ENCODE measurements at regions not wholly inside any gene's neighbourhood (a gene's known extent, or its start where the extent isn't known, plus 50 kb on each side); places are given as distances from the start of the nearest gene placed in this dataset.
"Not testable (repeated sequence)": the region's sequence is repeated elsewhere in the genome, so short reads cannot be mapped to it uniquely, and the experiment has no call there.

DNA sequence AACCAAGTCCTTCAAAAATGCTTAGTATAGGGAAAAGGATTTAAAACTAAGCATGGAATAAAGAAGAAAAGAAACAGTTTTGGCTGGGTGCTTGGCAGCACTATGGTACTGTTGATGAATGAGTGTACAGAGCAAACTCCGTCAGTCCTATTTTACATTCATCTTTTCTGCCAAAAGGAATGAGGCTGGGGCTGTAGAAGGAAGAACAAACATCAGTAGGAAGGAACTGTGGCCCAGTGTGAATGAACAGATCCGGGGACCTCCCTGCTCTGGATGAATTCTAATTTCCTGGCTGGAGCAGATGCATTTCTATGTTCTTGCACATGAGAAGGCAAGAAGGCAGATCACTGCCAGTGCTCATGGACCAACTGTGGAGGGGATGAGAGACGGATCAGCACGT, 474.0 kb upstream of the MEIS1 start:
- intact Hi-C loops (cut with micrococcal nuclease), result no loop called here

DNA sequence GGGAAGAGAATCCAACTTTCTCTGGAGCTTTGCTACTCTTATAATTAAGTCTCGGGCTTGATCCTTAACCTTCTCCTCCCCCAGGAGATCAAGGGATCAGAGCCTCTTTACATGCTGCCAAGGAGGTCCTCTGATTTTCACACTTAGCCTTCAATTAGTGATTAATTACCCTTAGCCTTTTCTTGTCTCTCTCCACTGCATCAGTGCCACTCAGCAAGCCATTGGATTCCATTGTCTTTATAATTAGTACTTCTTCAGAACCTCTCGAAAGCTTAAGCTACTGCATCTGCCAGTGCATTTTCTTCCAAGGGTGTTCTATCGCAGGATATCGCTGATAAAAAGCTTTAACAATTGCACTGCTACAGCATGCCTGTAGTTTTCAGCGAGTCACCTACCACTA, 477.0 kb upstream of the MEIS1 start:
- intact Hi-C loops (cut with micrococcal nuclease), result no loop called here

DNA sequence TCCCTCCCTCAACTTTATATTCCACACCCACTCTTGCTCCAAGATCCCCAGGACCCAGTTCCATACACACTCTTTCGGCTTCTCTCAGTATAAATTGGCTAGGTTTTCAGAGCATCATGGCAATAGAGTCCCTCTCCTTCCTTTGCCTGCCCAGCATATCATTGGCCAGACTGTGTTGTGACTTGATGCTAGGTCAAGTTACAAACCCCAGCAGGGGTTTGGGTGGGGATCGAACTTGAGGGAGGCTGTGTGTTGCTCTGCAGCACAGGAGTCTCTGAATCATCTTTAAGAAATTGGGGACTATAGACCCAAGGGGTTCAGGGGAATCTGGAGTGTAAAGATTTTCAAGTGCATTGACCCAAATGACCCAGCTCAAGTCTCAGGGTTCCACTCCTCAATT, 477.5 kb upstream of the MEIS1 start:
- intact Hi-C loops (cut with micrococcal nuclease), result no loop called here

DNA sequence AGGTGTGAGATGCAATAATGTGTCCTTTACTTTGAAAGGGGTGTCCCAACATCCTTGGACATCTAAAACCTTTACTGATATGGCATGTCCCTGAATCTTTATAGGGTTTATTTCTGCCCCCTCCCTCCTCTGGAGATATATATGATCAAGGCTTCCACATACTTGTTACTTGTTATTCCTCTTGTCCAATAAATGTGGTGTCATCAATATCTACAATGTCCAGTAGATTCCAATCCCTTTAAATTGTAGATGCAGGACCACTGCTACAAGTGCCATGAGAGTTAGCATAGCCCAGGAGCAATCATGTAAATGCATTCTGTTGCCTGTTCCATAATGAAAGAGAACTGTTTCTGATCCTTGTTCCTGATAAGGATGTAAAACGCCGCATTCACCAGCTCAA, 479.7 kb upstream of the MEIS1 start:
- intact Hi-C loops (cut with micrococcal nuclease), result no loop called here

DNA sequence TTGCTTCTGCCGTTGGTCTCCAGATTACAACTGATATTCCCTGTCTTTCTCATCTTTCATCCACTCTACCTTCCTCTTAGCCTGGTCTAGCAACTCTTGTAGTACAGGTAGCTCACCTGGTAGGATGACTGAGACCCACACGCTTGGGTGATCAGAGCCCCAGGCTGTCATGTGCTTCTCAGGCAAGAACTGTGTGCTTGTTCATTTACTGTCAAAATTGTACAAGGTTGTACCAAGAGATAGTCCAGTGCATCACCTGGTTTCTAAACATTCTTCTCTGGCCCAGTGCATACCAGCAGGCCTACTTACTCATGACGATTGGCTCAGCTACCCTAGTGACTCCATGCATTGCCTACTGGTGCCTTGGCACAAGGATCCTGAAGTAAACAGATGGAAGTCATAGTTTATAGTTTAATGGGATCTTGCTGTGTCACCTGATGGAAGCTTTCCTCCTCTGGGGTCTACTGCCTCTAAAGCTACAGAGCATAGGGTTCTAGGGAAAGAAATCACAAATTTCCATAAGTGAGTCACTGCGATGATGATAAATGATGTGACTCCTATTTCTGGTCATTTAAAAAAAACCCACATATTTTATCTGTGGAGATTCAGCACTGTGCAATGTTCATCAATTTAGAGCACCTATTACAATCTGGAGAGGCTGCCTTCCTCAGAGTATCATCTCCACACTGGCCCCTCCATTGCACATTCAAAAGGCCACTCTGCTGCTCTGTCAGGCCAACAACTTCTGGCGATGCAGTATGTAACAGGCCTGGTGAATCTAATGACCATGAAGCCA, 481.8 kb upstream of the MEIS1 start:
- intact Hi-C loops (cut with micrococcal nuclease), result no loop called here

DNA sequence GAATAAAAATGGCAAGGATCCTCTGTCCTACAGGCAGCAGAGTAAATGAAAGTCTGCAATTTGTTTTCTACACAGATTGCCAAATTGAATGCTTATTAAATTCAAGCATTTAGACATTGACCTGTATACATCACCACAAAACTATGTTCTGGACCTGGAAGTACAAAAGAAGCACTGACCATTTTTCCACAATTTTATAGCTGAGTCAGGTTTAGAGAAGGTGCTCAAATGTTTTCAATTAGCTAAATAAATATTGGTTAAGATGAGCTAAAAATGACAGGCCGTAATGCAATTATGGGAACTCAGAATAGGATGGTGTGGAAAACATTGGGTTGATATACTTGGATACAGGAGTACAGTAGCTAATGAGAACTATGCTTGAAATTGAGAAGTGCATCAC, 490.7 kb upstream of the MEIS1 start:
- intact Hi-C loops (cut with micrococcal nuclease), result no loop called here

DNA sequence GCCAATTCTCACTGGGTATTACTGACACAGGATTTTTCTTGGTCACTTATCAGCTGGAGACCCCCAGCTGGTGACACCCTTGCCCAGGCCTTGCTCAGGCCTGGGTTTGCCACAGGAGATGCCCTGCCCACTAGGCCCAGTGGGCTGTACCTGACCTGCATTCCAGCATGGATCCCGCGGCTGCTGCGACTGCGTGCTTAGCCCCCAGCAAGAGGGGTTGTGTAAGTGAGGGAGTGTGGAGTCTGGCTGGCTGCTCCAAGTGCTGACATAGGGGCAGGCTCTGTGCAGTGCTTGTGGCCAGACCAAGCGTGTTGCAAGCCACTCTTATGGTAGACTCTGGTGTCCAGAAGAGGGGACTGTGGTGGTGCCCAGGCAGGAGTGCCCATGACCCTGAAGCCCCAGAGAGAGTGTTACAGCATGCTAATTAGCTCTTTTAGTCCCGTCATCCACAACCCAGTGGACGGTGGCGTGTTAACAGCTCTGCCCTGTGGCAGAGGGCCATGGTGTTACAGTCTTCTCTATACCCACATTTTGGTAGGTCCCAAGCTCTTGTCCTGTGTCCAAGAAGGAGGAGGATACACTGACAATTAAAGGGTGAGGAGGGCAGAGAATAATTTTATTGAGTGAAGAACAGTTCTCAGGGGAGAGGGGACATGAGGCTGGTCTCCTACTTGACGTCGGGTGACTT, 491.7 kb upstream of the MEIS1 start:
- intact Hi-C loops (cut with micrococcal nuclease), result no loop called here

DNA sequence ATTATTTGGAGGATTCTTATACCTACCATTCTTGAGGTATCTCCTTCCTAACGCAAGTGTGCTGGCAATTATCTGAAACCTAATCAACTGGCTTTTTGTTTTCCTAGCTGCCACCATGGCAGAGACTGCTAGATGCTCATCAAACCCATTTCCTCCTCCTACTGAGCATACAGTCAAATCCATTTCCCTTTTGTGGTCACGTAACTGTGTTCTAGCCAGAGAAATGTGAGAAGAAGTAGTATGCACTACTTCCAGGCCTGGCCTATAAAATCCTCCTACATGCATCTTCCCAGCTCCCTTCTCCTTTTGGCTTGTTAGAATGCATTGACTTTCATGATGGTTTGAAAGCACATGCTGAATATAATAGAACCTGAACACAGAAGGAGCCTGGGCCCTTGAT, 494.1 kb upstream of the MEIS1 start:
- intact Hi-C loops (cut with micrococcal nuclease), result no loop called here

DNA sequence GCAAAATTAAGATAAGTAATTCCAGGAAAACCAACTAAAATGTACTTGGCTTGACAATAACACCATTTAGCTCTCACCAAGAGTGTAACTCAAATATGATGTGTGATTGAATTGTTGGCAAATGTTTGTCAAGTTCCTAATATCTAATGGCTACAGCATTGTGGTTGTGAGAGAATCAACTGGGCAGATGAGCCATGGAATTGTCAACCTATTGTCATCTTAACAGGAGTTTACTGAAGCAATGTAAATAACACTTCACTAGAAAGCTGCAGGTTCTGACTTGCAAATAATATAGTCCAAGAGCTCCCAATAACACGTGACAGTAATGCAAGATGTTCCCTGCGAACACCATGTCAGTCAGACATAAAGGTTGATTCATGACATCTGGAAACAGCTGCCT, 495.2 kb upstream of the MEIS1 start:
- intact Hi-C loops (cut with micrococcal nuclease), result no loop called here

DNA sequence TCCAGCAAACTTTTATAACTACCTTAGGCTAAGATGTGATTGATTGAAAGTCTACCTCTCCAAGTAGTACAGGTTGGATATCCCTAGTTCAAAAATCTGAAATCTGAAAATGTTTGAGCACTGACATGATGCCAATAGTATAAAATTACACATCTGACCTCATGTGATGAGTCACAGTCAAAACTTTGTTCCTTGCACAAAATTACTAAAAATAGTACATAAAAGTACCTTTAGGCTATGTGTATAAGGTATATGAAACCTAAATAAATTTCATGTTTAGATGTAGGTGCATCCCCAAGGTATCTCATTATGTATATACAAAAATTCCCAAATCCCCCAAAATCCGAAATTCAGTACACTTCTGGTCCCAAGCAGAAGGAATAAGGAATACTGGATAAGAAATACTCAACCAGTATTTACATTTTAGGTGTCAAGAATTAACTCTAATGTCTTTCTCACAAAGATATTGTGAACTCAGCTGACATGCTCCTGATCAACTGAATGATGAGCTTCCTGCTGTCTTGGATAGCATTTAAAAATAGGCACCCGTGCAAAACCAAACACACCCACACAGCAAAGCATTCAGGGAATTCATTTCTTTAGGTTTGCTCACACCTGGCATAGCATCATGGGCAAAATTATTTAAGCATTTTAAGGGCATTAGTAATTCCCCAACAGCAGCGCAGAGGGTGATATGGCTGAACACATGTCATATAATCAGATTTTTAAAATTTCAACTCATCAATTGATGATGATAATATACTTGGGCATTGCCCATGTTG, 497.4 kb upstream of the MEIS1 start:
- intact Hi-C loops (cut with micrococcal nuclease), result no loop called here

DNA sequence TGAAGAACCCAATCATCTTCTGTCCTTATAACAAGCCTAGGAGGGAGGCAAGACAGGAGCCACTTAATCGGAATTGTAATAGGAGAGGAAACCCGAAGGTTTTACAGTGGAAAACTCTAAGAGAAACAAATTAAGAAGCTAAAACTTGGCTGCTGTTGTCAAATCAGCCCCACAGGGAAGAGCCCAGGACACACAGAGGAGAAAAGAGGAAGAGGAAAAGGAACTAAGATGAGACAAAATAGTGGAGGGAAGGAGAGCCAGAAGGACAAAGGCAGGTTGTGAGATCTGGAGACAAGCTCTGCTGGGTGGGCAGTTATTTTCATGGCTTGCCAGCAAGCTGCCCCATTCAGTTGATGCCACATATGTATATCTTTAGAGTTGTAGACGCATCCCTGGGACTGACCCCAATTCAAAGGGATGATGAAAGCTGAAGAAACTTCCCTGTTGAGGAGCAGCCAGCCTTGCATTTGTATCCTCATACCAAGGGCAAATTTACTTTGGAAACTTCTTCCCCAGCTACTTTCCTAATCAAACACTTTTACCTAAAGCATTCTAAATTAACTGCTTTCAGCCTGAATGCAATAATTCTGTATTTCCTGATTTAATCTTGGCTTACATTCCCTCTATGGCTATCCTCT, 499.8 kb upstream of the MEIS1 start:
- intact Hi-C loops (cut with micrococcal nuclease), result no loop called here

DNA sequence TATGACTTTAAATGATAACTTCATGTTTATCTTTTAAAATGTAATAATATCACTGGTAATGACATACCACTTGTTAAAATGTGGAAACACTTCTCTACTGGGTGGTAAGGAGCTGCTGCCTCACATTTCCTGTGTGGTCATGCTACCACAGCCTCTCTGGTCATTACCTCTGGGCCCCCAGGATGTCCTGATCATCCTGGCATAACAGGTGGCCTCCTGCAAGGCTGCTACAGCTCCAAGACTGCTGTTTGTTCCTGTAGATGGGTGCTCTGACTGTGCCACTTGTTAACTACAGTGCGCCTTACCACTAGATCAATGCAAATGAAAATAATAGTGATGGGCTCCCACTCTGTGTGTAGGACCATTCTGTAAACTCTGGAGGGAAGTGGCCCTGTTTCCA, 500.2 kb upstream of the SPRED2 start:
- intact Hi-C loops (cut with micrococcal nuclease), result no loop called here

DNA sequence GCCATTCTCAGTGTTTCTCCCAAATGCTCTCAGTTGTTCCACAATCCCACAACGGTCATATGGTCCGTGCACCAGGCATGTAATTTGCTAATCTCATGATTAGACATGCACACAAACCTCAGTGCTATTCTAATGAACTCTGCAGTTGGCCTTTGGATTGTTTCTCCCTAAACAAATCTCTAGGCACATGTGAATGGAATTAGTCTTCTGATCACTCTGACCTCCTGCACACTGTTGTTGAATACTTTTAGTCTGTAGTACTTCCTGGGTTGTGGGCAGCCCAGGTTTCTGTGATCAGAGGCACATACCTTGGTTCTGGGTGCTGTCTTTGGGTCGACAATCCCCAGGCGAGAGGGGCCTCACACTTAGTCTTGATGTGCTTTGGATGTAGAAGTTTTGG, 498.7 kb upstream of the SPRED2 start:
- intact Hi-C loops (cut with micrococcal nuclease), result no loop called here

DNA sequence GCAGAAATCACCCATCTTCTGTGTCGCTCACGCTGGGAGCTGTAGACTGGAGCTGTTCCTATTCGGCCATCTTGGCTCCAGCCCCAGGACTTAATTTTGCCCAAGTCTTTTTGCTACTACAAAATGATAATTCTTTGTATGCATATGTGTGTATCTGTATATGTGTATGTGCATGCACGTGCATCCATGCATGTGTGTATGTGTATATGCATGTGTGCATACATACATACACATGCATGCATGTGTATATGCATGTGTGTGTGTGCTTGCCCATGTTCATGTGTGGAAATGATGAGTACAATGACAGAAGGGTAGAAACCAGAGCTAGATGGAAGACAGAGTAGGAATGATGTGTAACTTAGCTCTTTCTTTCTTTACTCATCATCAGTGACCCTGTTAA, 497.9 kb upstream of the SPRED2 start:
- intact Hi-C loops (cut with micrococcal nuclease), result no loop called here

DNA sequence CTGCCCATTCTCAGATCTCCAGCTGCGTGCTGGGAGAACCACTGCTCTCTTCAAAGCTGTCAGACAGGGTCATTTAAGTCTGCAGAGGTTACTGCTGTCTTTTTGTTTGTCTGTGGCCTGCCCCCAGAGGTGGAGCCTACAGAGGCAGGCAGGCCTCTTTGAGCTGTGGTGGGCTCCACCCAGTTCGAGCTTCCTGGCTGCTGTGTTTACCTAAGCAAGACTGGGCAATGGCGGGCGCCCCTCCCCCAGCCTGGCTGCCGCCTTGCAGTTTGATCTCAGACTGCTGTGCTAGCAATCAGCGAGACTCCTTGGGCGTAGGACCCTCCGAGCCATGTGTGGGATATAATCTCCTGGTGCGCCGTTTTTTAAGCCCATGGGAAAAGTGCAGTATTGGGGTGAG, 497.3 kb upstream of the SPRED2 start:
- intact Hi-C loops (cut with micrococcal nuclease), result not testable (repeated sequence)

DNA sequence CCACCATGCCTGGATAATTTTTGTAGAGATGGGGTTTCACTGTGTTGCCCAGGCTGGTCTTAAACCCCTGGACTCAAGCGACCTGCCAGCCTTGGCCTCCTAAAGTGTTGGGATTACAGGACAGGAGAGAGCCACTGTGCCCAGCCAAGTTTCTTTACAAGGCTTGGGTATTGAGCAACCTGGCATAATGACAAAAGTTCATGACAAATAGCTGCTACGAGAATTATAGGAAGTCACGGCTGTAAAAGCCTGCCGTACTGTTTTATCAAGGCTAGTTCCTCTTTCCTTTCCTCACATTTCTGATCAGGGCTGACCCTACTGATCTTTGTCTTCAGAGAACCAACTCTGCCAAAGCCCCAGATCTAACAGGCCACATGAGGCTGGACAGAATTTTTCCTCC, 490.4 kb upstream of the SPRED2 start:
- intact Hi-C loops (cut with micrococcal nuclease), result no loop called here

DNA sequence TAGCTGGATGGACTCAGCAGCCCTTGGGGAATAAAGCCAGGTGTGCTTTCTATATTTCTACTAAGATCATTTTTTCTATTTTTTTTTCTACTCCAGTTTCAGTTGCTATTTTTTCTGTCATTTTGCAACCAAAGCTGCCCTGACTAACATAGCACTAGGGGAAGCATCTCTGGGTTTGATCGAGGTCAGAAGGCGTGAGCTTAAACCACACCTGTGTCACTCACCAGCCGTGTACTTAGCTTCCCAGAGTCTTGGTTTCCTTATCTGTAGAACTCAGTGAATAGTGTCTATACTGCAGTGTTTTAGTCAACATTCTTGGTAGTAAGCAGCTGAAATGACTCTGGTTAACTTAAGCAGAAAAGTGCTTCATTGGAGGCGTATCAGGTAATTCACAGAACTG, 489.6 kb upstream of the SPRED2 start:
- intact Hi-C loops (cut with micrococcal nuclease), result no loop called here

DNA sequence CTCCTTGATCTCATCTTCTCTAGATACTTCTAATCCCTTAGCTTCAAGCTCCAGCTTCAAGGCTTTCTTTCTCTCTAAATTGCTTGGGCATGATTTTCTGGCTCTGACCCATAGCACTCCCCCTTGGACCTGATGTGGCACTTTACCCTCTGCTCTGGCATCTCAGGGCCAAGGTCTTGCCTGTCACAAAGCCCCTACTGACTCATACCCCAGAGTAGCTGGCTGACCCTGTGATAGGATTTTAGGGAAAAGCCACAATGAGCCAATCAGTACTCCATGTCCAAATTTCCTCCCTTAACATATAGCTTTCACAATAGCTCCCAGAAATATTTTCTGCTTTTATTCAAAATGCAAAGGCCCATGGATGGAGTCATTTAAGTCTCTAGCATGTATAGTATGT, 488.7 kb upstream of the SPRED2 start:
- intact Hi-C loops (cut with micrococcal nuclease), result no loop called here

DNA sequence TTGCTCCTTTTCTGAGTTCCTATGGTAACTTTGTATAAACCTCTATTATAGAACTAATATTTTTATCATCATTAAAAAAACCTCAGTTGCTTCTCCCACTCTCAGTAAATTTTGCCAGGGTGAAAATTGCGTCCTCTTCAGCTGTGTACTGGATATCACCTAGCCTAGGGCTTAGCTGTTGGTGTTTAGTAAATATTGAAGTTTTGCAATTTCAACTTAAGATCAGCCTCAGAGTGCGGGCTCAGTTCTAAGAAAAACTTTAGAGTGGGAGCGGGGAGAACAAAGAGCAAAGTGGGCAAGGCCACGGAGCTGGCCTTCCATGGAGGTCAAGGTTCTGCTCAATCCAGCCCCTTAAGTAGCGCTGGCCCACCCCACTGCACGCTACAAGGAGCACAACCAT, 488.3 kb upstream of the SPRED2 start:
- intact Hi-C loops (cut with micrococcal nuclease), result no loop called here

DNA sequence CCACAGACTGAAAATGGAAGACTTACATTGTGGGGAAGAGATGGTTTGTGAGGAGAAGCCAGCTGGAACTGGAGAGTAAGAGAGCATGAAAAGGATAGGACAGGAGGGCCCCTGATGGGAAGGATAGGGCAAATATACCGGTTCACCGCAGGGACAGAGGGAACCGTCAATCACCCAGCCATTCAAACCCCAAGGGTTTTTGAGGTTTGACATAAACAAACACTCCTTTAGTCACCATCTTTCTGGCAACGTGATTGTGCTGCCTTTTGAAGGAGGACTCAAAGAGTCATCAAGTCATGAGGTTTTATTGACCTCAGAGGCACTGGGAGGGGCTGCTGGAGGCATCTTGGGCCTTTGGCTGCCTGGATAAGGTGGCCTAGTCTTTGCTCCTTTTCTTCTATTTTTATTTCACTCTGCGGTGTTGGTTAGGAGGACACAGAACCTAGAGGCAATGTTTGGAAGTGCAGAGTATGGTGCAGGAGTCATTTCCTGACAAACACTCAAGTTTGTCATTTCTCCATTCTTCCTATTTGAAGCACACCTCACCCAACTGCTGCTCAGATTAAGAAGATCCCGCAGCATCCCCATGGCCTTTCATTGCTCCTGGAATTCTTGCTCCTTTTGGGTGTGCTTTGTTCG, 487.3 kb upstream of the SPRED2 start:
- intact Hi-C loops (cut with micrococcal nuclease), result no loop called here

DNA sequence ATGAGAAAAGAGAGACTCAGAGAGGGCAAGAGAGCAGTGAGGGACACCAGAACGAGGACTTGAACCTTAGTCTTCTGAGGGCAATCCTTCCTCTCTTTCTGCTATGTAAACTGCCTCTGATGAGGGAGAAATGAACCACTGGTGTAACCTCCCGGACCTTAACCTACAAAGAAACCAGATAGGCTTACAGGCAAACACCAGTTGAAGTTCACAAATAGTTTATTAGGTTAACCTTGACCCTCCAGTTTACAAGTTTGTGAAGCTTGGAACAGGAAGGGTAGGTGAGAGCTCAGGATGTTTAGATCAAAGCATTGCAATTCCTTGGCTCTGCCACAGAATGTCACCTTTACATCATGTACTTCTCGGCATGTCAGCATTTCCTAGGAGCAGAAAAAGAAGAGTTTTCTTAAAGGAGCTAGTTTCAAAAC, 486.4 kb upstream of the SPRED2 start:
- intact Hi-C loops (cut with micrococcal nuclease), result no loop called here

Measured in T-helper 2 cell treated with Interferon-gamma antibody and Interleukin-4, amounts not matched to agents 100 ng/mL and 5 ng/mL, for 36 hours (primary cell).